Activated T-helper 2 cell treated with anti-CD3 and anti-CD28 coated beads, Interferon-gamma antibody, Interleukin-2, Interleukin-4, amounts not matched to agents 10 μg/mL and 5 μg/mL and 100 μg/mL, durations not matched to agents 14 hours and 24 hours and 36 hours (primary cell): ENCODE measurements at regions not wholly inside any gene's neighbourhood (a gene's known extent, or its start where the extent isn't known, plus 50 kb on each side); places are given as distances from the start of the nearest gene placed in this dataset.

Experiments used
- DNase-seq: peaks from one replicate; pipeline ENCODE4 v3.0.0; 2021; ENCODE audit warnings: low spot score
- H3K27ac Mint-ChIP-seq: one replicate; pipeline ENCODE4 v1.8.0; 2021; ENCODE audit warnings: mixed read lengths
- H3K27me3 Mint-ChIP-seq: one replicate; pipeline ENCODE4 v1.8.0; 2021; ENCODE audit warnings: low read depth, mixed read lengths
- H3K36me3 Mint-ChIP-seq: one replicate; pipeline ENCODE4 v1.8.0; 2021; ENCODE audit warnings: low read depth, mixed read lengths
- H3K4me1 Mint-ChIP-seq: one replicate; pipeline ENCODE4 v1.8.0; 2021; ENCODE audit warnings: low read depth, mixed read lengths
- H3K4me3 Mint-ChIP-seq: one replicate; pipeline ENCODE4 v1.8.0; 2021; ENCODE audit warnings: low read depth, mild to moderate bottlenecking, moderate library complexity, mixed read lengths
- H3K9me3 Mint-ChIP-seq: one replicate; pipeline ENCODE4 v1.8.0; 2021; ENCODE audit warnings: mixed read lengths
- intact Hi-C: fragments of 100-400 bp; cut with micrococcal nuclease; formaldehyde crosslinking; loops from one replicate; pipeline ENCODE4 v1.15.1; 2023

DNA sequence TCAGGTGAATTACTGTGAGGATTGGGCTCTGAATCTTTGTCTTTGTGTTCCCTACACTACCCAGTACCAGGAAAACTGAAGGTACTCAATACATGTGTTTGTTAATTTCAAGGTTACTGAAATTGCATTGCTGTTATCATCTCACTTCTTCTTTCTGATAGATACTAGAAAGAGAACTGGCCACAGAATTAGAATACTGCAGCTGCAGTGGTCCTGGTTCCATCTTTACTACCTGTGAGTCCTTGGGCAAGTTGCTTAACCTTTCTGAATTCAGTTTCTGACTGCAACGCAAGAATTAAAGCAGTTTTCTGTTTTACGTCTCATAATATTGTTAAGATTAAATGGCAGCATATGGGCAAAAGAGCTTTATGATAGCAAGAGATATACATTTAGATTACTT lies 263.5 kb downstream of the LMO4 start:
- Mint-ChIP-seq H3K4me1 (no peaks in the 10 kb centered on the region), H3K4me3 (no peak overlapping the region), H3K27me3 (no peaks in the 10 kb centered on the region), H3K9me3 (no peaks in the 10 kb centered on the region), H3K27ac (no peak overlapping the region), H3K36me3 (no peaks in the 10 kb centered on the region)
- intact Hi-C loops: no loop called here
- DNase-seq: no peak

DNA sequence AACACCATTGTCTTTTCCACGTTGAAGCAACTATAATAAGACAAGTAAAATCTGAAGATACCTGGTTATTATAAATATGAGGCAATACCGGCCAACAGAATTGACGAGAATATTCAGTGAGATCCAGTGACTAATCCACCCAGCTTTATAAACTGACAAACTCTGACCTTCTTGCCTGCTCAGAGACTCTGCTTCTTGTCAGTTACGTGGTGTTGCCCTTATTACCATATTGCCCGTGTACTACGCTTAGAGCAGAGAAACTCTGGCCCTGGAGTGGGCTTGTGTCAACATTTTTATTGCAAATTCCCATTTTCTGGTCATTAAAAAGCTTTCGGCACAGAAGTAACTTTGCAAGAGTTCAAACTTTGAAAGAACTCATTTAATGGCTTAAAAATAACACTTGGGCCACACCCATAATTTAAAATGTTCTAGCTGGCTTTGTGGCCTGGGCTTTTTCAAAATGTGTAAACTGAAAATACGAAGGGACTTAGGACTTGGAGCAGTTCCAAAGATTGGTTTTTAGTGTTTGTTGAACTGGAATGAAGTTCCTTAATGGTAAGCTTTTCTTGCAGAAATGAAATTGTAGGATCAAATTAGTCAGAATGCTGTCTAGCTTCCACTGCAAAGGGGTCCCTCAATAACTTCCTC lies 266.2 kb downstream of the LMO4 start:
- Mint-ChIP-seq H3K27me3 (no peaks in the 10 kb centered on the region), H3K36me3 (no peaks in the 10 kb centered on the region), H3K4me3 (no peak overlapping the region), H3K4me1 (no peaks in the 10 kb centered on the region), H3K27ac (no peak overlapping the region), H3K9me3 (no peaks in the 10 kb centered on the region)
- no peak for DNase-seq
- intact Hi-C loops: no loop called here

GRCh38 chr1:87595384-87595781 lies 266.7 kb downstream of the LMO4 start:
- intact Hi-C loops: no loop called here

GRCh38 chr1:87598429-87598828 lies 269.7 kb downstream of the LMO4 start:
- H3K9me3 Mint-ChIP-seq: no peaks in the 10 kb centered on the region
- no peak overlapping the region for H3K27ac Mint-ChIP-seq
- no peak overlapping the region for H3K4me3 Mint-ChIP-seq
- no peaks in the 10 kb centered on the region for H3K27me3 Mint-ChIP-seq
- intact Hi-C loops: no loop called here
- no peak for DNase-seq
- no peaks in the 10 kb centered on the region for H3K4me1 Mint-ChIP-seq
- no peaks in the 10 kb centered on the region for H3K36me3 Mint-ChIP-seq

More at GRCh38 chr1:87595384-87595781, 266.7 kb downstream of the LMO4 start:
- H3K4me3 Mint-ChIP-seq: no peak overlapping the region
- H3K27ac Mint-ChIP-seq: no peak overlapping the region
- no peaks in the 10 kb centered on the region for H3K4me1 Mint-ChIP-seq
- H3K9me3 Mint-ChIP-seq: no peaks in the 10 kb centered on the region
- no peak for DNase-seq
- H3K36me3 Mint-ChIP-seq: no peaks in the 10 kb centered on the region
- no peaks in the 10 kb centered on the region for H3K27me3 Mint-ChIP-seq

- Mint-ChIP-seq H3K27ac (no peak overlapping the region), H3K27me3 (no peaks in the 10 kb centered on the region), H3K9me3 (no peaks in the 10 kb centered on the region), H3K36me3 (no peaks in the 10 kb centered on the region), H3K4me1 (no peaks in the 10 kb centered on the region), H3K4me3 (no peak overlapping the region)
- intact Hi-C loops: no loop called here
- no peak for DNase-seq
These were observed 270.9 kb downstream of the LMO4 start for GRCh38 chr1:87599569-87599968.

GRCh38 chr1:87600055-87600850 lies 271.6 kb downstream of the LMO4 start:
- intact Hi-C loops: no loop called here
- no peak for DNase-seq
- no peak overlapping the region for H3K4me3 Mint-ChIP-seq
- H3K27me3 Mint-ChIP-seq: no peaks in the 10 kb centered on the region
- no peaks in the 10 kb centered on the region for H3K4me1 Mint-ChIP-seq
- no peaks in the 10 kb centered on the region for H3K9me3 Mint-ChIP-seq
- no peak overlapping the region for H3K27ac Mint-ChIP-seq
- no peaks in the 10 kb centered on the region for H3K36me3 Mint-ChIP-seq

GRCh38 chr1:87600854-87601253 lies 272.2 kb downstream of the LMO4 start:
- Mint-ChIP-seq H3K4me1 (no peaks in the 10 kb centered on the region), H3K27me3 (no peaks in the 10 kb centered on the region), H3K4me3 (no peak overlapping the region), H3K36me3 (no peaks in the 10 kb centered on the region), H3K9me3 (no peaks in the 10 kb centered on the region), H3K27ac (no peak overlapping the region)
- DNase-seq: no peak
- intact Hi-C loops: no loop called here

DNA sequence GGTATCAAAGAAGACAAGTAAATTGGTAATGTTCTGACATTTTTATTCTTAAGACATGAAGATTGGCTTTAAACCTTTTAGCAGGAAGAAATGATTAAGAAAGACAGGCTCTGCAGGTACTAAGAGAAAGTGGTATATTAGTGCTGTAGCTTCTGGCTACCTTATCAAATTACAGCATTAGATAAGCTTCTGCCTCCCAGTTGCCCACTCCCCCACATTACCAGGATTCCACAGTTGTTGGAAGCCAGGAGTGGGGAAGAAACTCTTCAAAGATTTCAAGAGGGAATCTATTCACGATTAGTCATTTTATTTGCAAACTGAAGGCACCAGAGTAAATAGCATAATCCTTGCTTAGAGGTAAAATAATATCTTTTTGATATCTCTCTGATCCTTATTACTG lies 274.9 kb downstream of the LMO4 start:
- H3K27me3 Mint-ChIP-seq: no peaks in the 10 kb centered on the region
- H3K4me3 Mint-ChIP-seq: no peak overlapping the region
- no peak for DNase-seq
- H3K4me1 Mint-ChIP-seq: no peaks in the 10 kb centered on the region
- no peaks in the 10 kb centered on the region for H3K9me3 Mint-ChIP-seq
- no peak overlapping the region for H3K27ac Mint-ChIP-seq
- intact Hi-C loops: no loop called here
- H3K36me3 Mint-ChIP-seq: no peaks in the 10 kb centered on the region

GRCh38 chr1:87612956-87613355 lies 284.3 kb downstream of the LMO4 start:
- DNase-seq: no peak
- no peaks in the 10 kb centered on the region for H3K36me3 Mint-ChIP-seq
- no peak overlapping the region for H3K27ac Mint-ChIP-seq
- H3K9me3 Mint-ChIP-seq: no peaks in the 10 kb centered on the region
- H3K4me3 Mint-ChIP-seq: no peak overlapping the region
- intact Hi-C loops: no loop called here
- no peaks in the 10 kb centered on the region for H3K4me1 Mint-ChIP-seq
- H3K27me3 Mint-ChIP-seq: no peaks in the 10 kb centered on the region

- H3K27me3 Mint-ChIP-seq: no peaks in the 10 kb centered on the region
- no peaks in the 10 kb centered on the region for H3K36me3 Mint-ChIP-seq
- no peak overlapping the region for H3K4me3 Mint-ChIP-seq
- H3K27ac Mint-ChIP-seq: no peak overlapping the region
- no peaks in the 10 kb centered on the region for H3K9me3 Mint-ChIP-seq
- H3K4me1 Mint-ChIP-seq: no peaks in the 10 kb centered on the region
- intact Hi-C loops: no loop called here
- no peak for DNase-seq
These were observed 286.8 kb downstream of the LMO4 start for GRCh38 chr1:87615491-87615890.

- H3K27ac Mint-ChIP-seq: no peak overlapping the region
- no peak overlapping the region for H3K4me3 Mint-ChIP-seq
- DNase-seq: no peak
- intact Hi-C loops: no loop called here
- no peaks in the 10 kb centered on the region for H3K36me3 Mint-ChIP-seq
- H3K4me1 Mint-ChIP-seq: no peaks in the 10 kb centered on the region
- no peaks in the 10 kb centered on the region for H3K9me3 Mint-ChIP-seq
- H3K27me3 Mint-ChIP-seq: no peaks in the 10 kb centered on the region
These were observed 287.2 kb downstream of the LMO4 start for GRCh38 chr1:87615901-87616300.

DNA sequence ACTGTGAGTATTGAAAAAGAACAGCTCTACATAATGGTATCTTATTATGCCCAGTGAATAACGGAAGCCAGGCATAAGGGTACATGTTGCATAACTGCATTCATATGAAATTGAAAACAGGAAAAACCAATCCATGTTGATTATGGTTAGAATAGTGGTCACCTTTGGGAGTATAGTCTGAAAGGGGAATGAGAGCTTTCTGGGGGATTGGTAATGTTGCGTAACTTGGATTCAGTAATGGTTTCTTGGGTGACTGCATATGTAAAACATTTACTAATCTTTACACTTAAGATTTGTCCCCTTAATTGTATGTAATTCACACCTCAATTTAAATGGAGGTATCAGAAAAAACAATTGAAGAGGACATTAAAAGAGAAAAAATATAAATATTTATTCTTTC lies 292.1 kb downstream of the LMO4 start:
- Mint-ChIP-seq H3K4me3 (no peak overlapping the region), H3K4me1 (no peaks in the 10 kb centered on the region), H3K36me3 (no peaks in the 10 kb centered on the region), H3K27ac (no peak overlapping the region), H3K9me3 (no peaks in the 10 kb centered on the region), H3K27me3 (no peaks in the 10 kb centered on the region)
- DNase-seq: no peak
- intact Hi-C loops: no loop called here

GRCh38 chr1:87629673-87630072 lies 301.0 kb downstream of the LMO4 start:
- no peak overlapping the region for H3K4me3 Mint-ChIP-seq
- intact Hi-C loops: no loop called here
- peaks cover 6% of the 10 kb centered on the region for H3K9me3 Mint-ChIP-seq
- no peaks in the 10 kb centered on the region for H3K27me3 Mint-ChIP-seq
- no peak overlapping the region for H3K27ac Mint-ChIP-seq
- no peaks in the 10 kb centered on the region for H3K36me3 Mint-ChIP-seq
- no peak for DNase-seq
- no peaks in the 10 kb centered on the region for H3K4me1 Mint-ChIP-seq
